GM12878 (cell line): ENCODE measurements at regions not wholly inside any gene's neighbourhood (a gene's known extent, or its start where the extent isn't known, plus 50 kb on each side); places are given as distances from the start of the nearest gene placed in this dataset.

Experiments used
- ATAC-seq: fragments of 200-7000 bp; cut with Tn5 transposase; 3 replicates; pipeline ENCODE4 v1.9.1; 2020; ENCODE audit warnings: mild to moderate bottlenecking, moderate library complexity
- BruUV-seq: library from RNA; stranded (reverse); fragments of 400-500 nt; replicated peaks from 2 replicates; lab custom pipeline; 2021; lab: Mats Ljungman, UMichigan
- CTCF ChIA-PET: fragments of 300-600 bp; sonication (Branson Sonifier 250); formaldehyde crosslinking; extraction: SDS; loops from one replicate; lab custom pipeline; 2021; ENCODE audit warnings: inconsistent platforms; lab: Yijun Ruan, JAX
- POLR2A ChIA-PET: fragments of 350-600 bp; formaldehyde crosslinking; extraction: SDS; loops from one replicate; lab custom pipeline; 2021; ENCODE audit warnings: inconsistent platforms; lab: Charles Lee
- RAD21 ChIA-PET: fragments of 300-600 bp; sonication (Branson Sonifier 250); formaldehyde crosslinking; loops from one replicate; lab custom pipeline; 2023; ENCODE audit warnings: antibody characterized with exemption; ENCODE audit not compliant: unreplicated experiment; lab: Charles Lee
- SMC1A ChIA-PET: fragments of 300-600 bp; sonication (Branson Sonifier 250); formaldehyde crosslinking; loops from one replicate; lab custom pipeline; 2023; ENCODE audit not compliant: unreplicated experiment, uncharacterized antibody; lab: Charles Lee
- DNase-seq: peaks from one replicate; pipeline ENCODE4 v3.0.0-alpha.2; 2011; ENCODE audit warnings: low read depth, low spot score
- FAIRE-seq: peaks from 3 replicates; lab custom pipeline; 2011; peaks lifted over from hg19 to GRCh38; lab: Jason Lieb, UNC
- H2AFZ ChIP-seq: 2 replicates; pipeline ENCODE4 v1.6.0; 2011; ENCODE audit warnings: low read depth, low read length, control low read depth; ENCODE audit not compliant: control insufficient read depth
- H3K27ac ChIP-seq: 2 replicates; pipeline ENCODE4 v1.5.1; 2011; ENCODE audit warnings: control low read depth; ENCODE audit not compliant: control insufficient read depth, insufficient read depth
- H3K27me3 ChIP-seq, 2 experiments: replicated peaks in 1 of 2; 2 replicates each; pipeline versions ENCODE4 v1.6.0 to v1.6.1; 2011; ENCODE audit warnings: low read length in 1 of 2; ENCODE audit not compliant: control insufficient read depth in 2 of 2, insufficient read depth in 2 of 2
- H3K36me3 ChIP-seq, 2 experiments: 2 replicates each; pipeline ENCODE4 v1.5.1; 2011; ENCODE audit warnings: low read length in 1 of 2; ENCODE audit not compliant: control insufficient read depth in 2 of 2, insufficient read depth in 2 of 2
- H3K4me1 ChIP-seq: 2 replicates; pipeline ENCODE4 v1.6.1; 2011; ENCODE audit warnings: mild to moderate bottlenecking, low read length, moderate library complexity, mixed read lengths; ENCODE audit not compliant: control insufficient read depth, insufficient read depth
- H3K4me2 ChIP-seq: 2 replicates; pipeline ENCODE4 v1.6.0; 2011; ENCODE audit warnings: control low read depth; ENCODE audit not compliant: control insufficient read depth, insufficient read depth
- H3K4me3 ChIP-seq: fragments of 200-600 bp; sonication (generic); 2 replicates; pipeline ENCODE4 v1.5.1; 2016
- H3K79me2 ChIP-seq: 2 replicates; pipeline ENCODE4 v1.6.0; 2011; ENCODE audit warnings: low read length; ENCODE audit not compliant: control insufficient read depth, insufficient read depth
- H3K9ac ChIP-seq: 2 replicates; pipeline ENCODE4 v1.8.0; 2011; ENCODE audit warnings: low read length, control low read depth, mixed read lengths; ENCODE audit not compliant: control insufficient read depth, insufficient read depth
- H3K9me3 ChIP-seq: replicated peaks from 3 replicates; pipeline ENCODE4 v1.5.1; 2011; ENCODE audit warnings: mild to moderate bottlenecking, low read length; ENCODE audit not compliant: control insufficient read depth, insufficient read depth
- H4K20me1 ChIP-seq: 2 replicates; pipeline ENCODE4 v1.6.0; 2011; ENCODE audit not compliant: control insufficient read depth, insufficient read depth
- BACH1 ChIP-seq: fragments of 450-650 bp; IDR thresholded peaks from 2 replicates; pipeline ENCODE4 v1.6.1; 2017; ENCODE audit warnings: mild to moderate bottlenecking, borderline replicate concordance
- BRCA1 ChIP-seq: IDR thresholded peaks from 2 replicates; pipeline ENCODE4 v1.6.1; 2011; ENCODE audit warnings: low read depth, low read length, improper control_type of control experiment
- FOXM1 ChIP-seq: IDR thresholded peaks from 2 replicates; pipeline ENCODE4 v1.6.1; 2012; ENCODE audit warnings: low read depth, mild to moderate bottlenecking, inconsistent platforms, low read length, moderate library complexity
- IKZF2 ChIP-seq, 2 experiments: fragments of 450-650 bp; IDR thresholded peaks; 2 replicates each; pipeline ENCODE4 v1.6.1; 2017; ENCODE audit warnings: mild to moderate bottlenecking in 2 of 2, moderate library complexity in 2 of 2
- NFIC ChIP-seq: IDR thresholded peaks from 2 replicates; pipeline ENCODE4 v1.6.1; 2012; ENCODE audit warnings: low read depth, mild to moderate bottlenecking, inconsistent platforms, low read length, moderate library complexity
- POLR2AphosphoS5 ChIP-seq: IDR thresholded peaks from 2 replicates; pipeline ENCODE4 v1.6.1; 2011; ENCODE audit warnings: mild to moderate bottlenecking, low read length, inconsistent platforms
- SMAD1 ChIP-seq: fragments of 450-650 bp; IDR thresholded peaks from 2 replicates; pipeline ENCODE4 v1.6.1; 2018; ENCODE audit warnings: mild to moderate bottlenecking, low read depth; ENCODE audit not compliant: partially characterized antibody
- SP1 ChIP-seq: IDR thresholded peaks from one replicate; pipeline ENCODE4 v1.6.1; 2011; ENCODE audit warnings: low read depth, low read length
- TARDBP ChIP-seq: IDR thresholded peaks from 2 replicates; pipeline ENCODE4 v1.6.1; 2016; ENCODE audit warnings: borderline replicate concordance
- TCF12 ChIP-seq: IDR thresholded peaks from 2 replicates; pipeline ENCODE4 v1.6.1; 2011; ENCODE audit warnings: low read depth, mild to moderate bottlenecking, low read length
- YBX1 ChIP-seq: fragments of 450-650 bp; IDR thresholded peaks from 2 replicates; pipeline ENCODE4 v1.6.1; 2016; ENCODE audit warnings: antibody characterized with exemption
- ZNF24 ChIP-seq: fragments of 450-650 bp; IDR thresholded peaks from 2 replicates; pipeline ENCODE4 v1.6.1; 2017; ENCODE audit warnings: antibody characterized with exemption, mild to moderate bottlenecking
- WGBS: methylation state at CpG from one replicate; pipeline ENCODE4 v1.1.6; 2016; ENCODE audit warnings: low lambda C conversion rate; ENCODE audit not compliant: insufficient replicate concordance, insufficient coverage; ENCODE audit errors: missing lambda C conversion rate; 5-methylcytosine and 5-hydroxymethylcytosine counted together
- in situ Hi-C: fragments of 300-500 bp; cut with MboI; formaldehyde crosslinking; loops from 9 replicates; pipeline ENCODE4 v1.14.3; 2018; ENCODE audit warnings: mixed read lengths
- intact Hi-C: fragments of 100-400 bp; cut with micrococcal nuclease; formaldehyde crosslinking; loops from one replicate; pipeline ENCODE4 v1.14.2; 2022; ENCODE audit not compliant: unreplicated experiment
- TF ChIP-seq, protein P1 (sequence below): IDR thresholded peaks from 2 replicates; pipeline ENCODE4 v1.6.1; 2012; ENCODE audit warnings: low read depth, low read length, improper control_type of control experiment
- TF ChIP-seq, protein P2 (sequence below): IDR thresholded peaks from 2 replicates; pipeline ENCODE4 v1.6.1; 2011; ENCODE audit warnings: low read depth, low read length, improper control_type of control experiment, borderline replicate concordance
- TF ChIP-seq, protein P3 (sequence below), 3 experiments: IDR thresholded peaks in 2 of 3; conservative IDR thresholded peaks in 1 of 3; 2 replicates each; pipeline ENCODE4 v1.5.1; 2011; ENCODE audit warnings: low read depth in 3 of 3, low read length in 3 of 3, mild to moderate bottlenecking in 3 of 3, control low read depth in 2 of 3, moderate library complexity in 2 of 3, inconsistent platforms in 1 of 3, mixed read lengths in 1 of 3; ENCODE audit not compliant: control insufficient read depth in 2 of 3, insufficient read depth in 1 of 3; ENCODE audit errors: extremely low read depth in 1 of 3
- TF ChIP-seq, protein P4 (sequence below): fragments of 150-350 bp; IDR thresholded peaks from 2 replicates; pipeline ENCODE4 v1.6.1; 2016; ENCODE audit warnings: low read depth, low read length

DNA sequence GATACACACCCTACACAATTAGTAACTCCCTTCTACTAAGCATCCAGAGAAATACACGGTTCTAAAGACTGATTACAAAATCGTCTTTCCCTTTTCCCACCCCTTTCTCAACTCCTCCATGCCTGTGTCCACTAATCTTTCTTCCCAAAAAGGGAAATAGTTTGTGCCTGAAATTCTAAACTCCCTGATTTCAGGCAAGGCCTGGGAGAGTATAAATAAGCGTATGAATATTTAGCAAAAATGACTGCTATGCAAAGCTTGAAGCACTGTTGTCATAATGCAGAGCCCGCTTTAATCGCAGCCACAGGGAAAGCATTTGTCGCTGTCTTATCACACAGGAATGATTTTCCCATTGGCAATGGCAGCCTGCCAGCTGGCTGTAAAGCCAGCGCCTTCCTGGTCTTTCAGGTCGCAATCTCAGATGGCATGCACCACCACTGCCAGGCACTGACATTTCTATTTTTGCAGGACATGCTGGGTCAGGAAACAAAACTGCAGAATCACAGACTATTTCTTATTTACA is 142.9 kb upstream of the PCGF5 start:
- no peak overlapping the region for H3K27ac ChIP-seq
- H3K9me3 ChIP-seq, result no peaks in the 10 kb centered on the region; the same call in 2 of the 3 replicates
- in situ Hi-C loops (no loop called here), intact Hi-C loops (no loop called here)
- CTCF ChIA-PET, result interaction anchor here (1.3 to 3.3 kb wide), 3 partner anchors 10 to 173 kb away, joined by 3 to 11 read pairs (median 5); no protein-coding TSS in a partner anchor
- ATAC-seq (no peak), DNase-seq (no peak), FAIRE-seq (no peak)
- no peaks in the 10 kb centered on the region for H4K20me1 ChIP-seq
- 63% methylated on average over 8 of the region's 8 CpGs for WGBS
- POLR2A ChIA-PET, result no interaction called here
- no peak overlapping the region for H3K4me3 ChIP-seq
- H3K79me2 ChIP-seq, result no peaks in the 10 kb centered on the region
- H3K9ac ChIP-seq, result no peak overlapping the region
- no peak overlapping the region for H2AFZ ChIP-seq
- no peaks in the 10 kb centered on the region for H3K36me3 ChIP-seq
- SMC1A ChIA-PET, result interaction anchor here (0.7 to 1.6 kb wide), 4 partner anchors 28 to 173 kb away, joined by 3 to 5 read pairs (median 4); no protein-coding TSS in a partner anchor
- no peak overlapping the region for H3K4me2 ChIP-seq
- H3K4me1 ChIP-seq, result no peaks in the 10 kb centered on the region
- no TSS peak for BruUV-seq
- no peaks in the 10 kb centered on the region for H3K27me3 ChIP-seq
- RAD21 ChIA-PET, result interaction anchor here (1.4 kb wide), 1 partner anchor 173 kb away, joined by 3 read pairs; no protein-coding TSS in a partner anchor
- TF ChIP-seq, protein P1, sequence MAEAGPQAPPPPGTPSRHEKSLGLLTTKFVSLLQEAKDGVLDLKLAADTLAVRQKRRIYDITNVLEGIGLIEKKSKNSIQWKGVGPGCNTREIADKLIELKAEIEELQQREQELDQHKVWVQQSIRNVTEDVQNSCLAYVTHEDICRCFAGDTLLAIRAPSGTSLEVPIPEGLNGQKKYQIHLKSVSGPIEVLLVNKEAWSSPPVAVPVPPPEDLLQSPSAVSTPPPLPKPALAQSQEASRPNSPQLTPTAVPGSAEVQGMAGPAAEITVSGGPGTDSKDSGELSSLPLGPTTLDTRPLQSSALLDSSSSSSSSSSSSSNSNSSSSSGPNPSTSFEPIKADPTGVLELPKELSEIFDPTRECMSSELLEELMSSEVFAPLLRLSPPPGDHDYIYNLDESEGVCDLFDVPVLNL, result no peak
- no peak for TF ChIP-seq TCF12
- no peak for TF ChIP-seq TARDBP
- TF ChIP-seq ZNF24, result no peak
- no peak for TF ChIP-seq POLR2AphosphoS5
- no peak for TF ChIP-seq NFIC
- no peak for TF ChIP-seq BRCA1
- TF ChIP-seq SMAD1, result no peak
- TF ChIP-seq BACH1, result no peak
- TF ChIP-seq SP1, result no peak
- TF ChIP-seq, protein P2, sequence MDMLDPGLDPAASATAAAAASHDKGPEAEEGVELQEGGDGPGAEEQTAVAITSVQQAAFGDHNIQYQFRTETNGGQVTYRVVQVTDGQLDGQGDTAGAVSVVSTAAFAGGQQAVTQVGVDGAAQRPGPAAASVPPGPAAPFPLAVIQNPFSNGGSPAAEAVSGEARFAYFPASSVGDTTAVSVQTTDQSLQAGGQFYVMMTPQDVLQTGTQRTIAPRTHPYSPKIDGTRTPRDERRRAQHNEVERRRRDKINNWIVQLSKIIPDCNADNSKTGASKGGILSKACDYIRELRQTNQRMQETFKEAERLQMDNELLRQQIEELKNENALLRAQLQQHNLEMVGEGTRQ, result no peak
- TF ChIP-seq IKZF2 (IDR thresholded peaks at IDR 0.05), result no peak
- TF ChIP-seq, protein P3, sequence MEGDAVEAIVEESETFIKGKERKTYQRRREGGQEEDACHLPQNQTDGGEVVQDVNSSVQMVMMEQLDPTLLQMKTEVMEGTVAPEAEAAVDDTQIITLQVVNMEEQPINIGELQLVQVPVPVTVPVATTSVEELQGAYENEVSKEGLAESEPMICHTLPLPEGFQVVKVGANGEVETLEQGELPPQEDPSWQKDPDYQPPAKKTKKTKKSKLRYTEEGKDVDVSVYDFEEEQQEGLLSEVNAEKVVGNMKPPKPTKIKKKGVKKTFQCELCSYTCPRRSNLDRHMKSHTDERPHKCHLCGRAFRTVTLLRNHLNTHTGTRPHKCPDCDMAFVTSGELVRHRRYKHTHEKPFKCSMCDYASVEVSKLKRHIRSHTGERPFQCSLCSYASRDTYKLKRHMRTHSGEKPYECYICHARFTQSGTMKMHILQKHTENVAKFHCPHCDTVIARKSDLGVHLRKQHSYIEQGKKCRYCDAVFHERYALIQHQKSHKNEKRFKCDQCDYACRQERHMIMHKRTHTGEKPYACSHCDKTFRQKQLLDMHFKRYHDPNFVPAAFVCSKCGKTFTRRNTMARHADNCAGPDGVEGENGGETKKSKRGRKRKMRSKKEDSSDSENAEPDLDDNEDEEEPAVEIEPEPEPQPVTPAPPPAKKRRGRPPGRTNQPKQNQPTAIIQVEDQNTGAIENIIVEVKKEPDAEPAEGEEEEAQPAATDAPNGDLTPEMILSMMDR (IDR thresholded peaks at IDR 0.05 in 2 of 3, conservative IDR thresholded peaks at IDR 0.05 in 1 of 3; ENCODE audit: control insufficient read depth in 2 of 3, extremely low read depth in 1 of 3, insufficient read depth in 1 of 3, low read depth in 3 of 3, low read length in 3 of 3), result no peak
- TF ChIP-seq YBX1, result no peak
- no peak for TF ChIP-seq FOXM1
- TF ChIP-seq, protein P4, sequence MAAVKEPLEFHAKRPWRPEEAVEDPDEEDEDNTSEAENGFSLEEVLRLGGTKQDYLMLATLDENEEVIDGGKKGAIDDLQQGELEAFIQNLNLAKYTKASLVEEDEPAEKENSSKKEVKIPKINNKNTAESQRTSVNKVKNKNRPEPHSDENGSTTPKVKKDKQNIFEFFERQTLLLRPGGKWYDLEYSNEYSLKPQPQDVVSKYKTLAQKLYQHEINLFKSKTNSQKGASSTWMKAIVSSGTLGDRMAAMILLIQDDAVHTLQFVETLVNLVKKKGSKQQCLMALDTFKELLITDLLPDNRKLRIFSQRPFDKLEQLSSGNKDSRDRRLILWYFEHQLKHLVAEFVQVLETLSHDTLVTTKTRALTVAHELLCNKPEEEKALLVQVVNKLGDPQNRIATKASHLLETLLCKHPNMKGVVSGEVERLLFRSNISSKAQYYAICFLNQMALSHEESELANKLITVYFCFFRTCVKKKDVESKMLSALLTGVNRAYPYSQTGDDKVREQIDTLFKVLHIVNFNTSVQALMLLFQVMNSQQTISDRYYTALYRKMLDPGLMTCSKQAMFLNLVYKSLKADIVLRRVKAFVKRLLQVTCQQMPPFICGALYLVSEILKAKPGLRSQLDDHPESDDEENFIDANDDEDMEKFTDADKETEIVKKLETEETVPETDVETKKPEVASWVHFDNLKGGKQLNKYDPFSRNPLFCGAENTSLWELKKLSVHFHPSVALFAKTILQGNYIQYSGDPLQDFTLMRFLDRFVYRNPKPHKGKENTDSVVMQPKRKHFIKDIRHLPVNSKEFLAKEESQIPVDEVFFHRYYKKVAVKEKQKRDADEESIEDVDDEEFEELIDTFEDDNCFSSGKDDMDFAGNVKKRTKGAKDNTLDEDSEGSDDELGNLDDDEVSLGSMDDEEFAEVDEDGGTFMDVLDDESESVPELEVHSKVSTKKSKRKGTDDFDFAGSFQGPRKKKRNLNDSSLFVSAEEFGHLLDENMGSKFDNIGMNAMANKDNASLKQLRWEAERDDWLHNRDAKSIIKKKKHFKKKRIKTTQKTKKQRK, result no peak
